Colonic mucosa (tissue), 4 donors: ENCODE measurements at regions not wholly inside any gene's neighbourhood (a gene's known extent, or its start where the extent isn't known, plus 50 kb on each side); places are given as distances from the start of the nearest gene placed in this dataset.

Experiments
- DNase-seq: peaks from one replicate; pipeline ENCODE4 v3.0.0-alpha.2; 2020
- H3K27ac ChIP-seq: fragments of 200-600 bp; one replicate; pipeline ENCODE4 v1.8.0; 2021
- H3K27me3 ChIP-seq: fragments of 200-600 bp; one replicate; pipeline ENCODE4 v1.8.0; 2021
- H3K36me3 ChIP-seq: fragments of 200-600 bp; one replicate; pipeline ENCODE4 v1.8.0; 2021
- H3K4me1 ChIP-seq: fragments of 200-600 bp; one replicate; pipeline ENCODE4 v1.8.0; 2021; ENCODE audit warnings: mild to moderate bottlenecking
- H3K4me3 ChIP-seq: fragments of 200-600 bp; one replicate; pipeline ENCODE4 v1.8.0; 2021
- H3K9ac ChIP-seq, 2 donors: one replicate each; pipeline ENCODE4 v1.7.0; 2013; ENCODE audit warnings: control low read depth in 2 of 2, low read depth in 2 of 2, low read length in 2 of 2
- H3K9me3 ChIP-seq: fragments of 200-600 bp; one replicate; pipeline ENCODE4 v1.8.0; 2021
- CTCF ChIP-seq: fragments of 200-600 bp; IDR thresholded peaks from one replicate; pipeline ENCODE4 v1.8.0; 2022; ENCODE audit warnings: antibody characterized with exemption, mild to moderate bottlenecking
- intact Hi-C: fragments of 100-400 bp; cut with DNase I; formaldehyde crosslinking; loops from one replicate; pipeline ENCODE4 v1.14.1; 2022
- donor health status: healthy.
- donor health status: DM: no; HTN: no; CAD: no.
- donor health status: DM: no; HTN: no; CAD: no.

DNA sequence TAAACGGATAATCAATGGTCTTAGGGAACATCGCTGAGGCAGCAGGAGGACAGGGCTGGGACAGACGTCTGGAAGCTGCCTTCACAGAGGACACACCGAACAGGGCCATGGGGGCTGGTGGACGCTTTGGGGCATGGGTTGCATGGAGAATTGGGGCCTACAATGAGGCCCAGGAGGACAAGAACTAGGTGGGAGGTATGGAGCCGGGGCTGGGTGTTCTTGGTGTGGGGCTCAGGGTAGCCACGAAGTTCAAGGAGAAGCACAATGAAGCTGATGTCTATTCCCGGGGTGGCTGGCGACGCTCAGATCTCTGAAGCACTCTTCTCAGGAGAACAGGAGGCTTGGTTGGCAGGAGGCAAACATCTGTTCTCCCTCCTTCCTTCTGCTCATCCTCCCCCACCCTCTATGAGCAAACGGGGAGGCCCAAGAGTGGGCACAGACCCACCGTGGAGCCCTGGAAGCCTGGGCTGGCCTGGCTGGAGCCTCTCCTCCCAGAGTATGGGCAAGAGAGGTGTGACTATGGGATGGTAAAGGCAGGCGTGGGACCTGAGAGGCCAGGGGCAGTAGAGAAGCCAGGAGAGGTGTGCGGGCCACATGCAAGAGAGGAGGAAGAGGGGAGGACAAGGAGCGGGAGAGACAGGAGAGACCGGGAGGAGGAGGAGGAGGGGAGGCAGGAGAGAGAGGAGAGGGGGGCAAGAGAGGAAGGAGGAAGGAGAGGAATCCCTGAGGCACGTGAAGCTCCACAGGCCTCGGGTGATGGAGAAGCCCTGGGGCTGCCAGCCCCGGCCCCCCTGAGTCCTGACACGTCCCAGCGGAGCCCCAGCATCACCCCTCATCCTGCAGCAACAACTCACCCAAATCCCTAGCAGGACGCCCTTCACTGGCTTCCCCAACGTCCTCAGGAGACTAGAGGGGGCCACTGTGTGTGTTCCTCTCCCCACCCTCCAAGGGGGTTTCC lies 159.1 kb downstream of the OLFM1 start:
- Histone ChIP-seq H3K27me3 (no peaks in the 10 kb centered on the region), H3K9ac (no peak overlapping the region), H3K27ac (no peak overlapping the region), H3K9me3 (no peaks in the 10 kb centered on the region), H3K36me3 (no peaks in the 10 kb centered on the region), H3K4me1 (no peaks in the 10 kb centered on the region), H3K4me3 (no peak overlapping the region)
- no peak for TF ChIP-seq CTCF
- intact Hi-C loops = no loop called here
- DNase-seq = no peak

DNA sequence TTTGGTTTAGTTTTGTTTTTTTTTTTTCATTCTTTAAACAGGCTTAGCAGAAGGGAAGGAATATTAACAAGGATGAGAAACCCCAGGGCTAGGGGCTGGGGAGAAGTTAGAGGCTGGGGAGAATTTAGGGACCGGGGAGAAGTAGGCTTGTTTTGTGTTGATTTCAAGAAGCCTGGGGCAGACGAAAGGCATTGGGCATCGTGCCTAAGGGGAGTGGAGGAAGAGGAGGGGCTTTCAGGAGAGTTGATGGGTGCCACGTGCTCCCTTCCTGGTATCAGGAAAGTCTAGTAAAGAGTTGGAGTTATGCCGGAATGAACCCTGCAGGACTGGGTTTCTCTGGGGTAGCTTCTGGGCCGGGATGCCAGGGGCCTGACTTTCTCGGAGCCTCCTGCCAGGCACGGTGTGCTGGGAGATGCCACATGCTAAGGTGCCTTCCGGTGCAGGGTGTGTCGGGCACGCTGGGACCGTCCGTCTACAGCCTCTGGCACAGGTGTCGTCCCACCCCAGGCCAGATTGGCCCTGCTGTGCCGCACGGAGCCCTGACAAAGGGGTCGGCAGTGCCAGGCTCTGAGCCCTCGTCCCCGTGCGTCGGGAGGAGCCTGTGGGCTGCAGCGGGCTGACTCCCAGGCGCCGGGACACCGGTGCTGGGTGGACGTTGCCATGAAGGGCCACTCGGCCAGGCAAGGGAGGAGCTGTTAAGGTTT lies 159.9 kb downstream of the OLFM1 start:
- H3K4me3 ChIP-seq = no peak overlapping the region
- intact Hi-C loops = no loop called here
- TF ChIP-seq CTCF = no peak
- no peaks in the 10 kb centered on the region for H3K9me3 ChIP-seq
- no peak overlapping the region for H3K9ac ChIP-seq
- no peak for DNase-seq
- no peak overlapping the region for H3K27ac ChIP-seq
- H3K36me3 ChIP-seq = no peaks in the 10 kb centered on the region
- H3K27me3 ChIP-seq = no peaks in the 10 kb centered on the region
- no peaks in the 10 kb centered on the region for H3K4me1 ChIP-seq

DNA sequence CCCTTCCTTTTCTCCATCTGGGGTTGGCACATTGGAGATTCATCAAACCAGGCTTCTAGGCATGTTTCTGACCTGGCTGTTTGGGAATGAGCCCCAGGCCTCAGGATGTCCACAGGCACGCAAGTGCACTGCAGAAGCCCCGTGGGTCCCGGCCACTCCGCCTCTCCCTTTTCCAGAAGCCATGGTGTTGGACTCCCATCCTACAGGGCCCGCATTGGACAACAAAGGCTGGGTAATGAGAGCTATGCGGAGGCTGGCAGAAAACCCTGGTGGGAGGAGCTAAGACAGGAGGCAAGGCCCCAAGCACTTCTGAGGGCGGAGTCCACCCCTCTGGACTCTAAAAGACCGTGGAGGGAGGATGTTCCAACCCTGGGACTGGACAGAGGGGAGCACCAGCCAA lies 160.6 kb downstream of the OLFM1 start:
- Histone ChIP-seq H3K4me3 (no peak overlapping the region), H3K4me1 (no peaks in the 10 kb centered on the region), H3K27me3 (no peaks in the 10 kb centered on the region), H3K9ac (no peak overlapping the region), H3K9me3 (no peaks in the 10 kb centered on the region), H3K27ac (no peak overlapping the region), H3K36me3 (no peaks in the 10 kb centered on the region)
- intact Hi-C loops = no loop called here
- TF ChIP-seq CTCF = no peak
- DNase-seq = no peak

DNA sequence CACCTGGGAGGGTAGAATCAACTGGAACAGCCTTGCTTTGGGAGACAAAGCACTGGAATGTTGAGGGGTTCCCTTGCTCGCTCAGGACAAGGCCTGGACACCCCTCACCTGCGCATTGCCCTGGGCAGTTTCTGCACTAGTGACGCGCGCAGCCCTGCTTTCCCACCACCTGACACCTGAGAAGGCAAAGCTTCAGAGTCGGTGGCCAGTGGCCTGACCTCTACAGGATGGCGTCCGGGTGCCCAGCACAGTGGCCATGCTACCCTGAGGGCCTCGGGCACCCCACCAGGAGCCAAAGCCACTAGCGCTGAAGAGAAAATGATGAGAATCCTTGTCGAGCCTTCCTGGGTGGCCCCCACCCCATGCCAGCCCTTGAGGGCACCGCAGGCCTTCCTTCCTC lies 161.3 kb downstream of the OLFM1 start:
- DNase-seq = no peak
- TF ChIP-seq CTCF = no peak
- H3K4me3 ChIP-seq = no peak overlapping the region
- H3K27ac ChIP-seq = no peak overlapping the region
- no peaks in the 10 kb centered on the region for H3K27me3 ChIP-seq
- intact Hi-C loops = no loop called here
- no peak overlapping the region for H3K9ac ChIP-seq
- no peaks in the 10 kb centered on the region for H3K9me3 ChIP-seq
- no peaks in the 10 kb centered on the region for H3K4me1 ChIP-seq
- no peaks in the 10 kb centered on the region for H3K36me3 ChIP-seq

GRCh38 chr9:135249191-135249590 lies 161.7 kb downstream of the OLFM1 start:
- no peak for TF ChIP-seq CTCF
- H3K27ac ChIP-seq = no peak overlapping the region
- H3K9me3 ChIP-seq = no peaks in the 10 kb centered on the region
- H3K27me3 ChIP-seq = no peaks in the 10 kb centered on the region
- DNase-seq = no peak
- H3K4me3 ChIP-seq = no peak overlapping the region
- intact Hi-C loops = no loop called here
- H3K36me3 ChIP-seq = no peaks in the 10 kb centered on the region
- no peak overlapping the region for H3K9ac ChIP-seq
- no peaks in the 10 kb centered on the region for H3K4me1 ChIP-seq
